D721Med (cell line): ENCODE measurements at regions not wholly inside any gene's neighbourhood (a gene's known extent, or its start where the extent isn't known, plus 50 kb on each side); places are given as distances from the start of the nearest gene placed in this dataset.

Experiments used
- DNase-seq: peaks from one replicate; pipeline ENCODE4 v3.0.0; 2011; ENCODE audit warnings: low spot score; ENCODE audit not compliant: insufficient read length
- FAIRE-seq: peaks from 2 replicates; lab custom pipeline; 2011; peaks lifted over from hg19 to GRCh38; lab: Jason Lieb, UNC
- TF ChIP-seq, protein P1 (sequence below): IDR thresholded peaks from 2 replicates; pipeline ENCODE4 v1.5.1; 2012; ENCODE audit warnings: mild to moderate bottlenecking, control low read depth; ENCODE audit not compliant: insufficient read depth; ENCODE audit errors: missing control alignments

DNA sequence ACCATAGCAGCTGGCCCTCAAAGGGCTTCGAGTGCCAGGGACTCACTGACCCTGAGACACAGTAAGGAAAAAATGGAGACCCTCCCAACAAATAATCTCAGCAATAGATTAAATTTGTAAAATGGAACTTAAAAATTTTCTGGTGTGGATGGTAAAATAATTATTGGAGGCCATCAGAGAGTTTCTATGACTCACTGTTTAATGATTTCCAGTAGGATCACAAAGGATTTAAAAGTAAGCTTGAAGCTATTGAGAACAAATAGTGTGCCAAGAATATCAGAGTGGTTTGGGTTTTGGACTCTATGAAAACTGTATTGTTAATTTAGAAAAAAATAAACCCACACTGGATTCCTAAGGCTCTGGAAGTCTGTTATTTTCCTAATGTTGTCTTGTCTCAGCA, 115.2 kb upstream of the AKIRIN2 start:
- TF ChIP-seq, protein P1, sequence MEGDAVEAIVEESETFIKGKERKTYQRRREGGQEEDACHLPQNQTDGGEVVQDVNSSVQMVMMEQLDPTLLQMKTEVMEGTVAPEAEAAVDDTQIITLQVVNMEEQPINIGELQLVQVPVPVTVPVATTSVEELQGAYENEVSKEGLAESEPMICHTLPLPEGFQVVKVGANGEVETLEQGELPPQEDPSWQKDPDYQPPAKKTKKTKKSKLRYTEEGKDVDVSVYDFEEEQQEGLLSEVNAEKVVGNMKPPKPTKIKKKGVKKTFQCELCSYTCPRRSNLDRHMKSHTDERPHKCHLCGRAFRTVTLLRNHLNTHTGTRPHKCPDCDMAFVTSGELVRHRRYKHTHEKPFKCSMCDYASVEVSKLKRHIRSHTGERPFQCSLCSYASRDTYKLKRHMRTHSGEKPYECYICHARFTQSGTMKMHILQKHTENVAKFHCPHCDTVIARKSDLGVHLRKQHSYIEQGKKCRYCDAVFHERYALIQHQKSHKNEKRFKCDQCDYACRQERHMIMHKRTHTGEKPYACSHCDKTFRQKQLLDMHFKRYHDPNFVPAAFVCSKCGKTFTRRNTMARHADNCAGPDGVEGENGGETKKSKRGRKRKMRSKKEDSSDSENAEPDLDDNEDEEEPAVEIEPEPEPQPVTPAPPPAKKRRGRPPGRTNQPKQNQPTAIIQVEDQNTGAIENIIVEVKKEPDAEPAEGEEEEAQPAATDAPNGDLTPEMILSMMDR = no peak
- FAIRE-seq (no peak), DNase-seq (no peak)

DNA sequence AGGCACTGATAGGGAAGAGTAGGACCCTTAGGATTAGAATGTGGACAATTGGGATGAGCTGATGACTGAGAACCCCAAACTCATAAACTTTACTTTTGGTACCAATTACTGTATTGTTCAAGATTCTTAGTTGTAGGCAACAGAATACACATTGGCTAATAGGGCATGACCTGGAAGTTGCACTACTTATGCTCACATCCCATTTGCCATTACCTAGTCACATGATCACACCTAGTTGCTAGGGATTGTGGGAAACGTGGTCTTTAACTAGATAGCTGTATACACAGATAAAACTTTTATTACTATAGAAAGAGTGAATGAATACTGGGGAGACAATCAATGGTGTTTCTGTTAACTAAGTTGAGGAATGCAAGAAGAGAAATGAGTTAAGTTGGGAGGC, 113.4 kb upstream of the AKIRIN2 start:
- DNase-seq (no peak), FAIRE-seq (no peak)
- TF ChIP-seq, protein P1 = no peak

DNA sequence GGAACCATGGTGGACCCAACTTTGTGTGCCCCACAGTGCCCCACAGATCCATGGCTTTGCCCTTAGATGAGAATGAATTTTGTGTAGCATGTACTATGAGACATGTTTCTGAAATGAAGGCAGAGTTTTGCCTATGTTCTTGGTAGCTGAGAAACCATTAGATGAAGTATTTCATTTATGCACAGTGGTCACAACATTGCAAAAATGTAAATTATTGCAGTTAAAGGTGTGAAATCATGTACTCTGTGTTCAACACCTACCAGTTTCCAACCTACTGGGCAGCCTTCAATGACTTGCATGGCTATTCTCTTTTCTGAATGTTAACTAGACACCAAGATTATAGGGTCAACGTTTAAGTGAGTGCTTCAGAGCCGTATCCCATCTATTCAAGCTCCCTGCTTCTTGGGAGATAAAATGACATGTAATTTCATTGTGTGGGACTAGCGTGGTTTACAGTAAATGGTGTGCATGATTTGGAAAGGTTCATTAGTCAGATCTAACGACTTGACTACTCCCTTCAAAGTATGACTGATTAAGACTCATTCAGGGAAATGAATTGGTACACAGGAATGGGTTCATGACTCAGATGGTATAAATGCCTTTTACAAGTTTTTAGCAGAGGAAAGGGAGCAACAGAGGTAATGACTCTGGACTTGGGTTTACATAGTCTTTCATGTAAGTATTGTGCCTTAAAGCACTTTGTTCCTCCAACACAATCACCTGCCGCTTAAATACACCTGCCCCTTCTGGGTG, 106.1 kb upstream of the AKIRIN2 start:
- DNase-seq = no peak
- no peak for FAIRE-seq
- TF ChIP-seq, protein P1 = no peak

DNA sequence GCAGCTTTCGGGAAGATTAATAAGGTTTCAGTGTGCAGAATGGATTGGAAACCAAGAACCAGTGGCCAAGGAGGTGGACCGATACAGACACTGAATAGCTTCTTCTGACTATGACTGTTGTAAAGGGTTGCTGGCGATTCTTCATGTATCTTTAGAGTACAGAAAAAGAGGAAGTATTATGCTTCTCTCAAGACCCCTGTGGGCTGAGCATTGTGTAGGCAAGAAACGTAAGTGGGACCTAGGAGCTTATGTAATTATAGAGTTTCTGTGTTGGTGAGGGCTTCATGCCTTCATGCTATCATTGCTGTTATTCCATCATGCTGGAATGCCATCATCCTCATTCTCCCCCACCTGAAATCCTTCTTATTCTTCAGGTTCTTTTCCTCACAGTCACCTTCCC, 105.4 kb upstream of the AKIRIN2 start:
- TF ChIP-seq, protein P1 = no peak
- DNase-seq (no peak), FAIRE-seq (no peak)

DNA sequence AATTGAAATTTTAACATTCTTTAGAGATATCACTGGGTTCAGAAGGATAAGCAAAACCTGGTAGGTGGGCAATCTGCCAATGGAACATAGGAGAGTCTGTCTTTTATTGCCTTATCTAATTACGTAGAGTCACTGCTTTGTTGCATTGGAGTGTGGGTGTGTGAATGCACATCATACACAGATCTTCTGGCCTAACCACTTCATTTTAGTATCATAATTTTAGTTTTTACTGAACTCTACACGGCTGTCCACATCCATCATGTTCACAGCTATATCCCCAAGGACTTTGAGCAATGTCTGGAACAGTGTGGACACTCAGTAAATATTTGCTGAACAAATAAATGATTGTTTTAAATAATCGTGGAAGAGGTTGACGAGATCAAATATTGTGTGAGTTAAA, 104.6 kb upstream of the AKIRIN2 start:
- no peak for FAIRE-seq
- no peak for DNase-seq
- TF ChIP-seq, protein P1 = no peak

DNA sequence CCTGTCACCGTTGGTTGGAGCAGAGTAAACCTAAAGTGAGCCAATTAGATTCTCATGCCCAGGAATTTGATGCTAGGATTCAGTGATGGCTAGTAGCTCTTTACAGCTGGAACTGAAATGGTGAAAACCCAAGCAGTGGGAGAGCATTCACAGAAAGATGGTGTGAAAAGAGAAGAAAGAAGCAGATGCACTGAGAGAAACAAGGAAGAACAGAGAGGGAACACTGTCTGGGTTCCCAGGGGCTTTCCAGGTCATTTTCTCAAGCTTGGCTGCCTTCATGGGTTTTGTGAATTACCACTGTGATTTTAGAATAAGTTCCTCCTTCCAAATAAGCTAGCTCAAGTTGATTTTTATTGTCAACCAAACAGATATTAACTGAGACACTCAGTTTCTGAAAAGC, 104.1 kb upstream of the AKIRIN2 start:
- FAIRE-seq (no peak), DNase-seq (no peak)
- TF ChIP-seq, protein P1 = no peak

DNA sequence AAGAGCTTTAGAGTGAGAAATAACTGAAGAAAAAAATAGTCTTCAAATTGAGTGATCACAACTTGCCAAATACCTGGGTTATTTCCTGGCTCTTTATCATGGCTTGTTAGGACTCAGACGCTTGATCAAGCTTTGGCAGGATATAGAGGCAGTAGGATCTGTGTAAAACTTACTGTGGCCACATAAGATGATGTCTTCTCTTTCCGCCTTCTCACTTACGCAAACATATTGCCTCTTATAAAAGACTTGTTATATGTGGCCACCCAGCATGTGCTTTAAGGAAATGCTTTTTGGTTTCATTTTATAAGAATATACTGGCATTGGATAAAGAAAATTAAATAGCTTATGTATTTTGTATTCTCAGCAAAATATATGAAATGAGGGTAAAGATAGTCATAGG, 101.8 kb upstream of the AKIRIN2 start:
- DNase-seq (no peak), FAIRE-seq (no peak)
- TF ChIP-seq, protein P1 = no peak
